DOHH2 (cell line): ENCODE measurements at regions not wholly inside any gene's neighbourhood (a gene's known extent, or its start where the extent isn't known, plus 50 kb on each side); places are given as distances from the start of the nearest gene placed in this dataset.

Experiments used
- CTCF ChIP-seq: fragments of 200-600 bp; sonication (generic); IDR thresholded peaks from one replicate; pipeline ENCODE4 v1.5.1; 2014; ENCODE audit warnings: antibody characterized with exemption, mild to moderate bottlenecking, low read depth, low read length; ENCODE audit not compliant: poor library complexity, severe bottlenecking
- EZH2phosphoT487 ChIP-seq: fragments of 200-600 bp; sonication (generic); IDR thresholded peaks from 2 replicates; pipeline ENCODE4 v1.6.1; 2017; ENCODE audit warnings: borderline replicate concordance, mild to moderate bottlenecking, antibody characterized with exemption, low read length, moderate library complexity, mixed read lengths

- TF ChIP-seq EZH2phosphoT487 (no peak), CTCF (no peak)
Measured at GRCh38 chr9:89975024-89975423, 370.2 kb downstream of the GADD45G start.
